ENCODE measurements at regions not wholly inside any gene's neighbourhood (a gene's known extent, or its start where the extent isn't known, plus 50 kb on each side); places are given as distances from the start of the nearest gene placed in this dataset.
"Not testable (repeated sequence)": the region's sequence is repeated elsewhere in the genome, so short reads cannot be mapped to it uniquely, and the experiment has no call there.

DNA sequence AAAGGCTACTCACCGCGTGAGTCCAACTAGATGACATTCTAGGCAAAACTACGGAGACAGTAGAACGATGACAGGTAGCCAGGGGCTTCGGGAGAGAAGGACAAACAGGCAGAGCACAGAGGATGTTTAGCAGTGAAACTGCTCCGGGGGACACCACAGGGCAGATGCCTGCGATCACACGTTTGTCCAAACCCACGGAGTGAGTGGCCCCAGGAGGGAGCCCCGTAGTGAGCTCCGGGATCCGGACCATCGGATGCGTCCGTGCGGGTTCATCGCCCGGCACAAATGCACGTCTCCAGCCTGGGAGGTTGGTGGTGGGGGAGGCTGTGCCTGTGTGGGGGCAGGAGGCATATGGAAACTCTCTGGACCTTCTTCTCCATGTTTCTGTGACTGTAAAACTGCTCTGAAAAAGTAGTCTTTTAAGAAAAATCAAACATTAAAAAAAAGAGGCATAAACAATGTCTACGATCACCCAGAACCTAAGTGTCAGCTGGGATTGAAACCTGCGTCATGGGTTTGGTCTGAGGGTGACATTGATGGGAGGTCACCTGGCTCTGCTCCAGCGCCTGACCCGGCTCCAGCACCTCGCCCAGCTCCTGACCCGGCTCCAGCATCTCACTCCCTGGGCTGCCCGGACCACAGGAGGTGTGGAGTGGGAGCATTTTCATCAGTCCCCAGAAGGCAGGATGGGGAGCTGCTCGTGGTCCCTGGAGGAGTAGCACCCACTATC lies 83.0 kb upstream of the CTDP1 start:
- DNase-seq = no peak

GRCh38 chr18:79597176-79597830 lies 82.3 kb upstream of the CTDP1 start:
- DNase-seq = no peak

GRCh38 chr18:79597831-79598632 lies 81.6 kb upstream of the CTDP1 start:
- no peak for DNase-seq

DNA sequence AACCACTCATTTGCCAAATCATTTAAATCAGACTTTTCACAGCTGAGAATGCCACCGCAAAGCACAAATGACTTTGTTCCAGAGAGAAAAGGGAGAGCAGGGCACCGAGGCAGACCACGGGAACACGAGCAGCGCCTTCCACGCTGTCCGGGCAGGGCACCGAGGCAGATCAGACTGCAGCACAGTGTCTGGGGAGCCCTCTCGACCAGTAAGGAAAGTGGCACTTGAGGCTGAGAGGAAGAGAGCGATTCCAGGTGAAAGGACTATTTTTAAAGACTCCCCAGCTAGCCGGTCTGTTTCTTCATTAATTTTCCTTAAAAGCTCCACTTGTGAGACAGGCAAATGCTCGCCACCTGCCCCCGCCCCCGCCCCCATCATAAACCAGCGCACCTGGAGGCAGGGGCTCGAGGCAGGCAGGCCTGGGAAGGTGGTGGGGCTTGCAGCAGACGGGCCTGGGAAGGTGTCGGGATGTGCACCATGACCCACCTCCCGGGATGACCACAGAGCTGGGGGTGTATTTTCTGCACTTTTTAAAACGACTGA lies 80.9 kb upstream of the CTDP1 start:
- DNase-seq = no peak

DNA sequence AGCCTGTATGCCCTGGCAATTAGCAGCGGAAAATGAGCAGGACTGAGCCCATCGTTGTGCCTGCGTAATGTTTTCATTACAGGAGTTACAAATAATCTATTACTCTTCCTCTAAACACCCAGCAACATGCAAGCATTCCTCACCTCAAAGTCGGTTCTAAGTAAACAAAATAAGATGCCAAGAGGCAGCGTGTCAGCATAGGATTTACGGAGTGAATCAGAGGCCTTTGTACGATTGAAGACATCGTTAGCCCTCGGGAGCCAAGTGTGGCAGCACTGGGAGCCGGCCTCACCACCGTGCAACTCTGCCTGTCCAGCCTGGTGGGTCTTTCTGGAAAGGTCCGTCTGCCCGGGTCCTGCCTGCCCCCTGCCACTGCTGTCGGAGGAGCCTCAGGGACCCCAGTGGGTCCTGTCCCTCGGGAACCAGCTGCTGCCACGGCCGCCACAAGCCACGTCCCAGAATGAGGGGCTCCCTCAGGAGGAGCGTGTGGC lies 80.1 kb upstream of the CTDP1 start:
- DNase-seq = peak; percentile 31

DNA sequence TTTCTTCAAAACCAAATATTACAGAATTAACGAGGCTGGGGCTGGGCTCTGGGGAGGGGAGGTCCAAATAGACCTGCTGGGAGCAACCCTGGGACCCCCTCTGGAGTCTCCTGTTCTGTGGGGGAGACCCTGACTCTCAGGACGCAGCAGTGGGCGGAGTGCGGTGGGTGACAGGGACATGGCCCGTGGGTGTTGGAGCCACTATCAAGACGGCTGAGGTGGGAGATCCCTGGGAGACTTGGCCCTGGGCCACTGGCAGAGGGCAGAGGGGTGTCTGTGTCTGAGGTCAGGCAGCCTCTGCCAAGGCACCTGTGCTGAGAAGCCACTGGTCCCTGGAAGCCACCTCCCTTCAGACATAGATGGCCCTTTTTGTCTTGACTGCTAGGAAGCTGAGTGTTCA lies 79.5 kb upstream of the CTDP1 start:
- no peak for DNase-seq

- DNase-seq = no peak
Observed at GRCh38 chr18:79600596-79600995, 79.0 kb upstream of the CTDP1 start.

- DNase-seq = no peak
Observed at GRCh38 chr18:79601234-79601633, 78.4 kb upstream of the CTDP1 start.

- DNase-seq = no peak
Observed at GRCh38 chr18:79603321-79604204, 76.0 kb upstream of the CTDP1 start.

GRCh38 chr18:79604205-79604912 lies 75.2 kb upstream of the CTDP1 start:
- DNase-seq = no peak

- no peak for DNase-seq
Observed at GRCh38 chr18:79604913-79605880, 74.4 kb upstream of the CTDP1 start.

DNA sequence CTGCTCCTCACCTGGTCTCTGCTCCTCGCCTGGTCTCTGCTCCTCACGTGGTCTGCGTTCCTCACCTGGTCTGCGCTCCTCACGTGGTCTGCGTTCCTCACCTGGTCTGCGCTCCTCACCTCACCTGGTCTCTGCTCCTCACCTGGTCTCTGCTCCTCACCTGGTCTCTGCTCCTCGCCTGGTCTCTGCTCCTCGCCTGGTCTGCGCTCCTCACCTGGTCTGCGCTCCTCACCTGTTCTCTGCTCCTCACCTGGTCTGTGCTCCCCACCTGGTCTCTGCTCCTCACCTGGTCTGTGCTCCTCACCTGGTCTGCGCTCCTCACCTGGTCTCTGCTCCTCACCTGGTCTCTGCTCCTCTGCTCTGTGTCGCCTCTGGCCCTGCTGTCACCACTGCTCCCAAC lies 73.5 kb upstream of the CTDP1 start:
- not testable (repeated sequence) for DNase-seq

GRCh38 chr18:79606621-79607331 lies 72.8 kb upstream of the CTDP1 start:
- DNase-seq = no peak

DNA sequence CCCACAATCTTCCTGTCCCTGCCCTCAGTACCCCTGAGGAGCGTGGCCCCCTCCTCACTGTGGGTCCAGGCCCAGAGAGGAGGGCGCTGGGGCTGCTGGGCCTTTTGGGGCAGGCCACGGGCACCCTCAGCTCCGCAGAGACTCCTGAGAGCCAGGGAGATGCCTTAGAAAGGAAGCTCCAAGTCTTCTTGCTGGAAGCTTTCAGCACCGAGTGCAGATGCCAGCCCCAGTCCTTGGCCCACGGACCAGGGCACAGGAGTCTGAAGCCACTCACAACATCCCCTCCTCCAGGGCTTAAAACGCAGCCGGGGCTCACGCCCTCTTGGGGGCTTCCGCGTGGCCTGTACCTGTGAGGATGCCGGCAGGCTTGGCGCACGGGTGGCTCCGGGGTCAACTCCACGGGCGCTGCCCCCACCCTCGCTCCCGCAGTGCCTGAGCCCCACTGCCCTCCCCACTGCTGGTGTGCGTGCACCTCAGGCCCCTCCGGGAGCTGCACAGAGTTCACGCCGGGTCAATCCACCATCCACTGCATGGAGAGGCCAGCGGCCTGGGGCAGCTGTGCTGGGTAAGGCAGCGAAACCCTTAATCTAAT lies 72.1 kb upstream of the CTDP1 start:
- DNase-seq = no peak

DNA sequence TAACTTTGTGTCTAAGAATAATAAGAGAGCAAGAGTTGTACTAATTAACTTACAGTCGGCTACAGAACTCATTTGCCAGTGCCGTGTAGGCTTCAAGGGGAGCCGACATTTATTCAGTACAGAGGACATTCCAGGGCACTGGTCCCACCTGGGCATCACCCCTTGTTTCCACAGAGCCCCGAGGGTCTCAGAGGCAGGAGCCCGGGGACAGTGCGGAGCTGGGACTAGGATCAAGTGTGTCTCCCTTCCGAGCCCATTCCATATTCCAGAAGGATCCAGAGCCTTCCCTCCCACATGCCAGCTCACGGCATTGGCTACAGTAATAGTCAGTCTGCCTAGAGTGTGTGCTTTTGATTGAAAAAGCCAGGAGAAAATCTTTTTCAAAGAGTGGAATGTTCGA lies 71.5 kb upstream of the CTDP1 start:
- no peak for DNase-seq

DNA sequence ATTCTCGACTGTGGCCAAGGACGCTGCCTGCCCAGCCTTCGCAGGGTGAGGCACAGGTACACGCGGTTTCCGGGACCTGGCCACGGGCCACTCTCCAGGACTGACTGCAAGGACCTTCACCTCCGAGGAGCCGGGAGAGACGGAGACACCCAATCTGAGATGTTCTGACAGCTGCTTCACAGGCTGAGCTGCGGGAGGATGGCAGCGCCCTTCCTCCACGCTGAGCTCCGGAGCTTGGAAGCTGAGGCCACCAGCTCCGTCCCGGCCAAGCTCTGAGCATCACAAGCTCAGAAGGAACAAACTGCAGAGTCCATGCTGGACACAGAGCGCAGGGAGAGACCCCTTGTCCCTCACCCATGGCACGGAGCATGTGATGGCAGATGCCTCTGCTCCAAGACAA lies 71.1 kb upstream of the CTDP1 start:
- DNase-seq = no peak

DNA sequence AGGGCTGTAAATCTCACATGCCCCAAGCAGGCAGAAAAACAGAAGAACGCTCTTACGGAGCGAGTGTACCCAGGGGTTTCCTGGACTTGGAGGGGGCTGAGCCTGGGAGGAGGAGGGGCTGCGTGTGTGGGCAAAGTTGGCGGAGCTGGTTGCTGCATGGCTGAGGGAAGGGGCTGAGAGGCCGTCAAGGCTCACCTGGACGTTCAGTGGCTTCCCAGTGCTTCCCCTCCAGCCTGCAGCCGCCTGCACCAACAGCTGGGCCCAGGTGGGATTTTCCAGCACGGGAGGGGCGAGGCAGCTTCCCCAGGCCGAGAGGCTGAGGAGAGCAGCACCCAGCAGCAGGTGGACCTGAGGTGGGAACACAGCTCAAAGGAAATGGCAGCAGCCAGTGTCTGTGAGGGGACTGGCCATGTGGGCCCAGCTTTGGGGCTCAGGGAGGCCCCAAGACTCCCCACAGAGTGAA lies 70.6 kb upstream of the CTDP1 start:
- DNase-seq = no peak

DNA sequence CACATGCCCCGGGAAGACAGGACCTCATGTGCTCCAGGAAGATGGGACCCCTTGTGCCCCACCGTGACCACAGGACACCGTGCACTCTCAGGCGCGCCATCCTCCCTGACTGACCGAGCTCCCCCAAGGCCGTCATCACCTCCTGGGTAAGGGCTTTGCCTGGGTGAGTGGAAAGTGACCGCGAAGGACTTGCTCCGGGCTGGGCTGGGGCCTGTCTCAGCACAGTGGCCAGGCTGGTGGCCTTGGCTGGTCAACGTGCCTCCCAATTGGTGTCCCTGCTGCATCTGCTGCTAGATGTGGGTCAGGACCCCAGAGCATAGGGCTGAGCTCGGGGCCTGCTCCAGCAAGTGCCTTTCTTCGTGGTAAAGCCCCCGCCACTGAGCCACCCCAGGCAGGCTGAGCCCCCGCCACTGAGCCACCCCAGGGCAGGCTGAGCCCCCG lies 69.7 kb upstream of the CTDP1 start:
- no peak for DNase-seq

DNA sequence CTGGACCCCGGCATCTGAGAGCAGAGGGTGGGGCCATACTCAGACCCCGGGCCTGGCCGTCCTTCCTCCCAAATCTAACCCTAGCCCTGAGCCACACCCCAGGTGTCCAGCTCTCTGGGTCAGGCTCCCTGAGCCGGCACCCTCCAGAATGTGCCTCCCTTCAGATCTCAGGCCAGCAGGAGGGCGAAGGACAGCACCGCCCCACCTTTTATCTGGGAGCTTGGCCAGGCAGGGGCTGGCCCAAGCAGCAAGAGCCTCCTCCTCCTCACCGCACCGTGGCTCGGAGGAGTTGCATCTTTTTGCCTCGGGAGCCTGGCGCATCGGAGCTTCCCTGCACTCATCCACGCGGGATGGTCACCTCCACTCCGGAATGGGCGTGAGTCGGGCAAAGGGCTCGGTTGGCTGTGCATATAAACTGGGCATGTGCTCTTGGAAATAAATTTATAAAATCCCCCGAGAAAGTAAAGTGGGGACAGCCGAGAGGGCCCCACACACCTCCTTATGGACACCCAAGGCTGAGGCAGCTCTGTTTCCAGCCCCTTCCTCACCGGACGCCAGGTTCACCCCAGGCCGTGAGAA lies 69.1 kb upstream of the CTDP1 start:
- no peak for DNase-seq

Data from fibroblast of skin of abdomen (primary cell).